ENCODE measurements at regions not wholly inside any gene's neighbourhood (a gene's known extent, or its start where the extent isn't known, plus 50 kb on each side); places are given as distances from the start of the nearest gene placed in this dataset.

- no peak for TF ChIP-seq SMAD1 (IDR thresholded peaks at IDR 0.05; ENCODE audit: low read depth, partially characterized antibody)
- TF ChIP-seq ESRRA (IDR thresholded peaks at IDR 0.05; ENCODE audit: low read length), result no peak
- TF ChIP-seq RCOR1 (conservative IDR thresholded peaks at IDR 0.05; ENCODE audit: low read depth, low read length), result no peak
- no peak for TF ChIP-seq ZNF217 (IDR thresholded peaks at IDR 0.05)
- TF ChIP-seq, protein P1, sequence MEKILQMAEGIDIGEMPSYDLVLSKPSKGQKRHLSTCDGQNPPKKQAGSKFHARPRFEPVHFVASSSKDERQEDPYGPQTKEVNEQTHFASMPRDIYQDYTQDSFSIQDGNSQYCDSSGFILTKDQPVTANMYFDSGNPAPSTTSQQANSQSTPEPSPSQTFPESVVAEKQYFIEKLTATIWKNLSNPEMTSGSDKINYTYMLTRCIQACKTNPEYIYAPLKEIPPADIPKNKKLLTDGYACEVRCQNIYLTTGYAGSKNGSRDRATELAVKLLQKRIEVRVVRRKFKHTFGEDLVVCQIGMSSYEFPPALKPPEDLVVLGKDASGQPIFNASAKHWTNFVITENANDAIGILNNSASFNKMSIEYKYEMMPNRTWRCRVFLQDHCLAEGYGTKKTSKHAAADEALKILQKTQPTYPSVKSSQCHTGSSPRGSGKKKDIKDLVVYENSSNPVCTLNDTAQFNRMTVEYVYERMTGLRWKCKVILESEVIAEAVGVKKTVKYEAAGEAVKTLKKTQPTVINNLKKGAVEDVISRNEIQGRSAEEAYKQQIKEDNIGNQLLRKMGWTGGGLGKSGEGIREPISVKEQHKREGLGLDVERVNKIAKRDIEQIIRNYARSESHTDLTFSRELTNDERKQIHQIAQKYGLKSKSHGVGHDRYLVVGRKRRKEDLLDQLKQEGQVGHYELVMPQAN (conservative IDR thresholded peaks at IDR 0.05), result no peak
- no peak for TF ChIP-seq GATAD2B (conservative IDR thresholded peaks at IDR 0.05; ENCODE audit: low read depth)
- TF ChIP-seq DPF2 (IDR thresholded peaks at IDR 0.05), result no peak
- TF ChIP-seq, protein P2, sequence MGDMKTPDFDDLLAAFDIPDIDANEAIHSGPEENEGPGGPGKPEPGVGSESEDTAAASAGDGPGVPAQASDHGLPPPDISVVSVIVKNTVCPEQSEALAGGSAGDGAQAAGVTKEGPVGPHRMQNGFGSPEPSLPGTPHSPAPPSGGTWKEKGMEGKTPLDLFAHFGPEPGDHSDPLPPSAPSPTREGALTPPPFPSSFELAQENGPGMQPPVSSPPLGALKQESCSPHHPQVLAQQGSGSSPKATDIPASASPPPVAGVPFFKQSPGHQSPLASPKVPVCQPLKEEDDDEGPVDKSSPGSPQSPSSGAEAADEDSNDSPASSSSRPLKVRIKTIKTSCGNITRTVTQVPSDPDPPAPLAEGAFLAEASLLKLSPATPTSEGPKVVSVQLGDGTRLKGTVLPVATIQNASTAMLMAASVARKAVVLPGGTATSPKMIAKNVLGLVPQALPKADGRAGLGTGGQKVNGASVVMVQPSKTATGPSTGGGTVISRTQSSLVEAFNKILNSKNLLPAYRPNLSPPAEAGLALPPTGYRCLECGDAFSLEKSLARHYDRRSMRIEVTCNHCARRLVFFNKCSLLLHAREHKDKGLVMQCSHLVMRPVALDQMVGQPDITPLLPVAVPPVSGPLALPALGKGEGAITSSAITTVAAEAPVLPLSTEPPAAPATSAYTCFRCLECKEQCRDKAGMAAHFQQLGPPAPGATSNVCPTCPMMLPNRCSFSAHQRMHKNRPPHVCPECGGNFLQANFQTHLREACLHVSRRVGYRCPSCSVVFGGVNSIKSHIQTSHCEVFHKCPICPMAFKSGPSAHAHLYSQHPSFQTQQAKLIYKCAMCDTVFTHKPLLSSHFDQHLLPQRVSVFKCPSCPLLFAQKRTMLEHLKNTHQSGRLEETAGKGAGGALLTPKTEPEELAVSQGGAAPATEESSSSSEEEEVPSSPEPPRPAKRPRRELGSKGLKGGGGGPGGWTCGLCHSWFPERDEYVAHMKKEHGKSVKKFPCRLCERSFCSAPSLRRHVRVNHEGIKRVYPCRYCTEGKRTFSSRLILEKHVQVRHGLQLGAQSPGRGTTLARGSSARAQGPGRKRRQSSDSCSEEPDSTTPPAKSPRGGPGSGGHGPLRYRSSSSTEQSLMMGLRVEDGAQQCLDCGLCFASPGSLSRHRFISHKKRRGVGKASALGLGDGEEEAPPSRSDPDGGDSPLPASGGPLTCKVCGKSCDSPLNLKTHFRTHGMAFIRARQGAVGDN (IDR thresholded peaks at IDR 0.05), result no peak
Observed at GRCh38 chr13:82216165-82216564, 1666.1 kb downstream of the SLITRK1 start (continued).

DNA sequence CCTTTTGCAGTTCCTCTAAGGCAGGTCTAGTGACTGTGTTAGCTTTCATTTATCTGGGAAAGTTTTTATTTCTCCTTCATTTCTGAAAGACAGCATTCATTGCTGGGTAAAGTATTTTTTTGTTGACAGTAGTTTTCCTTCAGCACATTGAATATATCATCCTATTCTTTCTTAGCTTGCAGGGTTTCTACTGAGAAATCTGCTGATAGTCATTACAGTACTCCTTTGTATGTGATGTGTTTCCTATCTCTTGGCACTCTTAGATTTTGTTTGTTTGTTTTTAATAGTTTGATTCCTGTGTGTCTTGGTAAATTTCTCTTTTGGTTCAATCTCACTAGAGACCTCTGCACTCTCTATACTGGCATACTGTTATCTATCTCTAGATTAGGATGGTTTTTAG, 1667.9 kb downstream of the SLITRK1 start:
- in situ Hi-C loops (cut with MboI), result no loop called here
- Histone ChIP-seq H3K4me1 (ENCODE audit: control insufficient read depth, insufficient read depth, low read length) (no peaks in the 10 kb centered on the region), H4K20me1 (ENCODE audit: control insufficient read depth, insufficient read depth) (no peaks in the 10 kb centered on the region), H3K36me3 (ENCODE audit: control insufficient read depth in 2 of 2, insufficient read depth in 2 of 2, low read length in 1 of 2) (no peaks in the 10 kb centered on the region), H3K9ac (ENCODE audit: control insufficient read depth, insufficient read depth, low read length) (no peak overlapping the region), H3K9me3 (replicated peaks; ENCODE audit: control insufficient read depth, insufficient read depth, low read length) (no peaks in the 10 kb centered on the region), H3K4me3 (no peak overlapping the region), H2AFZ (ENCODE audit: control insufficient read depth, low read depth, low read length) (no peak overlapping the region), H3K79me2 (ENCODE audit: control insufficient read depth, insufficient read depth, low read length) (no peaks in the 10 kb centered on the region), H3K27me3 (replicated peaks in 1 of 2; ENCODE audit: control insufficient read depth in 2 of 2, insufficient read depth in 2 of 2, low read length in 1 of 2) (no peaks in the 10 kb centered on the region), H3K27ac (ENCODE audit: control insufficient read depth, insufficient read depth) (no peak overlapping the region), H3K4me2 (ENCODE audit: control insufficient read depth, insufficient read depth) (no peak overlapping the region)
- FAIRE-seq, result no peak
- SMC1A ChIA-PET (ENCODE audit: uncharacterized antibody, unreplicated experiment), result no interaction called here
- POLR2A ChIA-PET, result no interaction called here
- CTCF ChIA-PET, result interaction anchor here (0.7 kb wide), 1 partner anchor 83 kb away, joined by 3 read pairs; no protein-coding TSS in a partner anchor
- no peak for ATAC-seq
- no TSS peak for BruUV-seq (replicated peaks)
- intact Hi-C loops (cut with micrococcal nuclease; ENCODE audit: unreplicated experiment), result no loop called here
- RAD21 ChIA-PET (ENCODE audit: unreplicated experiment), result no interaction called here
- no peak for DNase-seq (ENCODE audit: low read depth, low spot score)
- TF ChIP-seq ZNF274 (IDR thresholded peaks at IDR 0.05; ENCODE audit: insufficient read depth, insufficient read length), result no peak
- no peak for TF ChIP-seq BRCA1 (IDR thresholded peaks at IDR 0.05; ENCODE audit: low read depth, low read length)
- TF ChIP-seq PML (IDR thresholded peaks at IDR 0.05; ENCODE audit: low read length), result no peak
- no peak for TF ChIP-seq POU2F2 (IDR thresholded peaks at IDR 0.05; ENCODE audit: borderline replicate concordance, low read depth, low read length)
- TF ChIP-seq KDM1A (IDR thresholded peaks at IDR 0.05; ENCODE audit: borderline replicate concordance), result no peak
- no peak for TF ChIP-seq CREM (IDR thresholded peaks at IDR 0.05; ENCODE audit: low read depth)
- TF ChIP-seq NFXL1 (IDR thresholded peaks at IDR 0.05; ENCODE audit: borderline replicate concordance), result no peak
- no peak for TF ChIP-seq GATAD2B (conservative IDR thresholded peaks at IDR 0.05; ENCODE audit: low read depth)
- TF ChIP-seq NRF1 (conservative IDR thresholded peaks at IDR 0.05; ENCODE audit: low read depth, low read length), result no peak
- TF ChIP-seq RCOR1 (conservative IDR thresholded peaks at IDR 0.05; ENCODE audit: low read depth, low read length), result no peak
- TF ChIP-seq BMI1 (IDR thresholded peaks at IDR 0.05; ENCODE audit: borderline replicate concordance), result no peak
- no peak for TF ChIP-seq HSF1 (IDR thresholded peaks at IDR 0.05; ENCODE audit: low read depth, low read length)
- no peak for TF ChIP-seq CHD2 (IDR thresholded peaks at IDR 0.05; ENCODE audit: borderline replicate concordance, low read depth, low read length)
- no peak for TF ChIP-seq ZNF24 (IDR thresholded peaks at IDR 0.05)

Measured in GM12878 (cell line).